ENCODE measurements at regions not wholly inside any gene's neighbourhood (a gene's known extent, or its start where the extent isn't known, plus 50 kb on each side); places are given as distances from the start of the nearest gene placed in this dataset.
"Not testable (repeated sequence)": the region's sequence is repeated elsewhere in the genome, so short reads cannot be mapped to it uniquely, and the experiment has no call there.

GRCh38 chr6:130505808-130506598, 140.2 kb downstream of the TMEM200A start:
- Histone ChIP-seq H3K27ac (ENCODE audit: low read depth in 1 of 2, low read length in 2 of 2) (no peak overlapping the region), H3K27me3 (ENCODE audit: control insufficient read depth in 1 of 2, insufficient read depth in 2 of 2, low read length in 2 of 2) (no peaks in the 10 kb centered on the region), H3K4me3 (ENCODE audit: low read length) (no peak overlapping the region), H3K4me1 (ENCODE audit: insufficient read depth, low read length) (peaks cover 13% of the 10 kb centered on the region), H3K36me3 (ENCODE audit: insufficient read depth, low read length) (no peaks in the 10 kb centered on the region), H3K9me3 (ENCODE audit: control insufficient read depth in 1 of 2, insufficient read depth in 1 of 2, low read length in 2 of 2) (peaks cover 0 to 2% of the 10 kb centered on the region in 2 experiments)
- intact Hi-C loops (cut with DNase I, micrococcal nuclease): no loop called here
- ATAC-seq (ENCODE audit: poor library complexity): no peak
- no peak for DNase-seq
- Mint-ChIP-seq H3K27me3 (no peaks in the 10 kb centered on the region), H3K27ac (no peak overlapping the region), H3K4me1 (ENCODE audit: low read depth) (peaks cover 41% of the 10 kb centered on the region), H3K36me3 (ENCODE audit: low read depth) (no peaks in the 10 kb centered on the region), H3K9me3 (no peaks in the 10 kb centered on the region), H3K4me3 (no peak overlapping the region)
- CTCF ChIA-PET: no interaction called here
- POLR2A ChIA-PET: no interaction called here
- no peak for TF ChIP-seq CTCF (IDR thresholded peaks at IDR 0.05)

- intact Hi-C loops (cut with DNase I, micrococcal nuclease); H3K9me3 ChIP-seq (ENCODE audit: control insufficient read depth in 1 of 2, insufficient read depth in 1 of 2, low read length in 2 of 2); CTCF ChIA-PET; H3K36me3 ChIP-seq (ENCODE audit: insufficient read depth, low read length); H3K27ac ChIP-seq (ENCODE audit: low read depth in 1 of 2, low read length in 2 of 2); H3K9me3 Mint-ChIP-seq; H3K27me3 Mint-ChIP-seq; H3K36me3 Mint-ChIP-seq (ENCODE audit: low read depth); H3K4me3 ChIP-seq (ENCODE audit: low read length); H3K27me3 ChIP-seq (ENCODE audit: control insufficient read depth in 1 of 2, insufficient read depth in 2 of 2, low read length in 2 of 2); DNase-seq; ATAC-seq (ENCODE audit: poor library complexity): not testable (repeated sequence)
- H3K27ac Mint-ChIP-seq: peak overlapping the region; percentile 15
- POLR2A ChIA-PET: interaction anchor here (0.6 kb wide), 1 partner anchor 106 kb away, joined by 3 read pairs; no protein-coding TSS in a partner anchor
- H3K4me1 Mint-ChIP-seq (ENCODE audit: low read depth): peaks cover 40% of the 10 kb centered on the region
- peaks cover 16% of the 10 kb centered on the region for H3K4me1 ChIP-seq (ENCODE audit: insufficient read depth, low read length)
- peak overlapping the region; percentile 38 for H3K4me3 Mint-ChIP-seq
Measured at GRCh38 chr6:130507005-130507665, 141.3 kb downstream of the TMEM200A start.

GRCh38 chr6:130507666-130508028, 141.8 kb downstream of the TMEM200A start:
- Histone ChIP-seq H3K36me3 (ENCODE audit: insufficient read depth, low read length) (no peaks in the 10 kb centered on the region), H3K4me3 (ENCODE audit: low read length) (no peak overlapping the region), H3K27ac (ENCODE audit: low read depth in 1 of 2, low read length in 2 of 2) (no peak overlapping the region), H3K27me3 (ENCODE audit: control insufficient read depth in 1 of 2, insufficient read depth in 2 of 2, low read length in 2 of 2) (no peaks in the 10 kb centered on the region), H3K9me3 (ENCODE audit: control insufficient read depth in 1 of 2, insufficient read depth in 1 of 2, low read length in 2 of 2) (peaks cover 0 to 3% of the 10 kb centered on the region in 2 experiments), H3K4me1 (ENCODE audit: insufficient read depth, low read length) (peaks cover 16% of the 10 kb centered on the region)
- DNase-seq (no peak), ATAC-seq (ENCODE audit: poor library complexity) (no peak)
- ChIA-PET CTCF (no interaction called here), POLR2A (interaction anchor here (0.6 kb wide), 1 partner anchor 107 kb away, joined by 3 read pairs; no protein-coding TSS in a partner anchor)
- Mint-ChIP-seq H3K4me1 (ENCODE audit: low read depth) (peaks cover 39% of the 10 kb centered on the region), H3K27me3 (no peaks in the 10 kb centered on the region), H3K27ac (peak overlapping the region; percentile 15), H3K36me3 (ENCODE audit: low read depth) (no peaks in the 10 kb centered on the region), H3K9me3 (no peaks in the 10 kb centered on the region), H3K4me3 (peak overlapping the region; percentile 38)
- intact Hi-C loops (cut with DNase I, micrococcal nuclease): no loop called here
- no peak for TF ChIP-seq CTCF (IDR thresholded peaks at IDR 0.05)

Data from CD4-positive, alpha-beta T cell (primary cell).